ENCODE measurements at regions not wholly inside any gene's neighbourhood (a gene's known extent, or its start where the extent isn't known, plus 50 kb on each side); places are given as distances from the start of the nearest gene placed in this dataset.

- TF ChIP-seq TCF12 (IDR thresholded peaks at IDR 0.05; ENCODE audit: low read depth) = no peak
- no peak for TF ChIP-seq NFIC (IDR thresholded peaks at IDR 0.05)
- no peak for TF ChIP-seq TEAD4 (IDR thresholded peaks at IDR 0.05)
- no peak for TF ChIP-seq MAX (IDR thresholded peaks at IDR 0.05)
- TF ChIP-seq TAF1 (IDR thresholded peaks at IDR 0.05; ENCODE audit: low read depth) = no peak
- no peak for TF ChIP-seq EP300 (IDR thresholded peaks at IDR 0.05; ENCODE audit: borderline replicate concordance)
- no peak for TF ChIP-seq CREB1 (IDR thresholded peaks at IDR 0.05; ENCODE audit: low read depth)
- no peak for TF ChIP-seq CEBPB (IDR thresholded peaks at IDR 0.05)
- no peak for TF ChIP-seq YY1 (IDR thresholded peaks at IDR 0.05; ENCODE audit: low read depth)
- no peak for TF ChIP-seq ZBTB7A (IDR thresholded peaks at IDR 0.05; ENCODE audit: low read depth)
- no peak for TF ChIP-seq USF1 (IDR thresholded peaks at IDR 0.05)
- no peak for TF ChIP-seq REST (IDR thresholded peaks at IDR 0.05; ENCODE audit: low read depth)
- TF ChIP-seq RAD21 (IDR thresholded peaks at IDR 0.05; ENCODE audit: low read depth) = no peak
- no peak for TF ChIP-seq FOXM1 (IDR thresholded peaks at IDR 0.05; ENCODE audit: borderline replicate concordance, low read depth)
Measured at GRCh38 chr2:192390401-192390800, 195.7 kb upstream of the TMEFF2 start.

- TF ChIP-seq YY1 (IDR thresholded peaks at IDR 0.05; ENCODE audit: low read depth) = no peak
- TF ChIP-seq CREB1 (IDR thresholded peaks at IDR 0.05; ENCODE audit: low read depth) = no peak
Measured at GRCh38 chr2:192381082-192381481, 186.3 kb upstream of the TMEFF2 start.

- TF ChIP-seq TEAD4 (IDR thresholded peaks at IDR 0.05) (no peak), EGR1 (IDR thresholded peaks at IDR 0.05) (no peak)
Measured at GRCh38 chr2:192379736-192380135, 185.0 kb upstream of the TMEFF2 start.

GRCh38 chr2:192377173-192377572 lies 182.4 kb upstream of the TMEFF2 start:
- TF ChIP-seq RAD21 (IDR thresholded peaks at IDR 0.05; ENCODE audit: low read depth) = no peak
- no peak for TF ChIP-seq EGR1 (IDR thresholded peaks at IDR 0.05)
- TF ChIP-seq REST (IDR thresholded peaks at IDR 0.05; ENCODE audit: low read depth) = no peak
- TF ChIP-seq NFIC (IDR thresholded peaks at IDR 0.05) = no peak
- TF ChIP-seq CREB1 (IDR thresholded peaks at IDR 0.05; ENCODE audit: low read depth) = no peak
- no peak for TF ChIP-seq TAF1 (IDR thresholded peaks at IDR 0.05; ENCODE audit: low read depth)
- no peak for TF ChIP-seq FOXM1 (IDR thresholded peaks at IDR 0.05; ENCODE audit: borderline replicate concordance, low read depth)
- TF ChIP-seq TCF12 (IDR thresholded peaks at IDR 0.05; ENCODE audit: low read depth) = no peak
- TF ChIP-seq MAX (IDR thresholded peaks at IDR 0.05) = no peak
- TF ChIP-seq ZBTB7A (IDR thresholded peaks at IDR 0.05; ENCODE audit: low read depth) = no peak
- no peak for TF ChIP-seq TEAD4 (IDR thresholded peaks at IDR 0.05)
- no peak for TF ChIP-seq EP300 (IDR thresholded peaks at IDR 0.05; ENCODE audit: borderline replicate concordance)
- TF ChIP-seq USF1 (IDR thresholded peaks at IDR 0.05) = no peak
- no peak for TF ChIP-seq YY1 (IDR thresholded peaks at IDR 0.05; ENCODE audit: low read depth)
- no peak for TF ChIP-seq CEBPB (IDR thresholded peaks at IDR 0.05)

- TF ChIP-seq MAX (IDR thresholded peaks at IDR 0.05) = no peak
- TF ChIP-seq EGR1 (IDR thresholded peaks at IDR 0.05) = no peak
- no peak for TF ChIP-seq NFIC (IDR thresholded peaks at IDR 0.05)
- TF ChIP-seq RAD21 (IDR thresholded peaks at IDR 0.05; ENCODE audit: low read depth) = no peak
- no peak for TF ChIP-seq TEAD4 (IDR thresholded peaks at IDR 0.05)
Measured at GRCh38 chr2:192373754-192374153, 179.0 kb upstream of the TMEFF2 start.

GRCh38 chr2:192373221-192373620 lies 178.5 kb upstream of the TMEFF2 start:
- TF ChIP-seq TAF1 (IDR thresholded peaks at IDR 0.05; ENCODE audit: low read depth) (no peak), TEAD4 (IDR thresholded peaks at IDR 0.05) (no peak), RAD21 (IDR thresholded peaks at IDR 0.05; ENCODE audit: low read depth) (no peak), MAX (IDR thresholded peaks at IDR 0.05) (no peak), EGR1 (IDR thresholded peaks at IDR 0.05) (no peak), FOXM1 (IDR thresholded peaks at IDR 0.05; ENCODE audit: borderline replicate concordance, low read depth) (no peak)
